ENCODE measurements at regions not wholly inside any gene's neighbourhood (a gene's known extent, or its start where the extent isn't known, plus 50 kb on each side); places are given as distances from the start of the nearest gene placed in this dataset.

GRCh38 chr2:121101093-121101715 lies 183.8 kb downstream of the TFCP2L1 start:
- TF ChIP-seq ATF3 (CRISPR knock-in tag; conservative IDR thresholded peaks at IDR 0.05) (no peak), CTCF (IDR thresholded peaks at IDR 0.05) (no peak), RELA (CRISPR knock-in tag; IDR thresholded peaks at IDR 0.05; ENCODE audit: borderline replicate concordance) (no peak), NR3C1 (CRISPR knock-in tag; conservative IDR thresholded peaks at IDR 0.05; ENCODE audit: low read depth) (no peak), ZNF232 (CRISPR knock-in tag; IDR thresholded peaks at IDR 0.05) (no peak), EMX1 (CRISPR knock-in tag; IDR thresholded peaks at IDR 0.05) (no peak), FOXJ3 (CRISPR knock-in tag; IDR thresholded peaks at IDR 0.05; ENCODE audit: borderline replicate concordance) (no peak), ZNF423 (CRISPR knock-in tag; IDR thresholded peaks at IDR 0.05) (no peak), USF2 (CRISPR knock-in tag; IDR thresholded peaks at IDR 0.05) (no peak), GABPB1 (CRISPR knock-in tag; IDR thresholded peaks at IDR 0.05) (no peak), ATF2 (CRISPR knock-in tag; IDR thresholded peaks at IDR 0.05; ENCODE audit: borderline replicate concordance, low read depth) (no peak)
